IMR-90 (cell line): ENCODE measurements at regions not wholly inside any gene's neighbourhood (a gene's known extent, or its start where the extent isn't known, plus 50 kb on each side); places are given as distances from the start of the nearest gene placed in this dataset.

Experiments
- ATAC-seq: fragments of 200-7000 bp; cut with Tn5 transposase; 2 replicates; pipeline ENCODE4 v1.9.1; 2020; ENCODE audit warnings: low read depth, mild to moderate bottlenecking, moderate library complexity
- BruUV-seq: library from RNA; stranded (reverse); fragments of 400-500 nt; replicated peaks from 2 replicates; lab custom pipeline; 2021; lab: Mats Ljungman, UMichigan
- CTCF ChIA-PET: fragments of 300-600 bp; formaldehyde crosslinking; extraction: SDS; loops from one replicate; lab custom pipeline; 2021; ENCODE audit warnings: antibody characterized with exemption; lab: Yijun Ruan, JAX
- POLR2A ChIA-PET: fragments of 300-600 bp; sonication (Branson Sonifier 250); formaldehyde crosslinking; loops from one replicate; lab custom pipeline; 2022; ENCODE audit warnings: antibody characterized with exemption; ENCODE audit not compliant: unreplicated experiment; lab: Charles Lee
- DNase-seq: peaks from one replicate; pipeline ENCODE4 v3.0.0; 2013
- H2AFZ ChIP-seq: replicated peaks from 2 replicates; pipeline ENCODE3; 2013; ENCODE audit warnings: low read length, mild to moderate bottlenecking; ENCODE audit not compliant: poor library complexity
- H2AK5ac ChIP-seq: 2 replicates; pipeline ENCODE4 v1.6.1; 2013; ENCODE audit warnings: low read depth, low read length, inconsistent platforms
- H2AK9ac ChIP-seq: replicated peaks from 2 replicates; pipeline ENCODE3; 2013; ENCODE audit warnings: mild to moderate bottlenecking, low read depth, low read length, moderate library complexity; ENCODE audit not compliant: poor library complexity
- H2BK120ac ChIP-seq: 2 replicates; pipeline ENCODE4 v1.6.1; 2013; ENCODE audit warnings: low read depth, low read length, inconsistent platforms
- H2BK15ac ChIP-seq: 3 replicates; pipeline ENCODE4 v1.6.1; 2013; ENCODE audit warnings: low read depth, low read length, inconsistent platforms
- H2BK20ac ChIP-seq: 2 replicates; pipeline ENCODE4 v1.6.1; 2013; ENCODE audit warnings: low read depth, mild to moderate bottlenecking, inconsistent platforms, low read length, moderate library complexity
- H2BK5ac ChIP-seq: 2 replicates; pipeline ENCODE4 v1.6.1; 2013; ENCODE audit warnings: mild to moderate bottlenecking, low read depth, low read length, inconsistent platforms; ENCODE audit not compliant: poor library complexity, severe bottlenecking
- H3K14ac ChIP-seq: replicated peaks from 2 replicates; pipeline ENCODE4 v1.6.1; 2013; ENCODE audit warnings: low read depth, low read length, inconsistent platforms
- H3K18ac ChIP-seq: 2 replicates; pipeline ENCODE4 v1.6.1; 2013; ENCODE audit warnings: low read depth, low read length, control low read depth
- H3K23ac ChIP-seq: 2 replicates; pipeline ENCODE4 v1.6.1; 2013; ENCODE audit warnings: low read depth, low read length, inconsistent platforms
- H3K27ac ChIP-seq: 2 replicates; pipeline ENCODE4 v1.5.1; 2013; ENCODE audit warnings: mild to moderate bottlenecking, control low read depth, low read length; ENCODE audit not compliant: insufficient read depth
- H3K27me3 ChIP-seq: 2 replicates; pipeline ENCODE4 v1.6.1; 2013; ENCODE audit warnings: low read length; ENCODE audit not compliant: control insufficient read depth, insufficient read depth
- H3K36me3 ChIP-seq: 2 replicates; pipeline ENCODE4 v1.6.1; 2013; ENCODE audit warnings: low read length, mixed read lengths; ENCODE audit not compliant: control insufficient read depth, insufficient read depth
- H3K4ac ChIP-seq: 2 replicates; pipeline ENCODE4 v1.6.1; 2013; ENCODE audit warnings: low read depth, low read length, inconsistent platforms
- H3K4me1 ChIP-seq: 2 replicates; pipeline ENCODE4 v1.6.1; 2013; ENCODE audit warnings: low read length, mixed read lengths; ENCODE audit not compliant: control insufficient read depth, insufficient read depth
- H3K4me2 ChIP-seq: 2 replicates; pipeline ENCODE4 v1.6.1; 2013; ENCODE audit warnings: low read depth, mild to moderate bottlenecking, control low read depth, low read length, moderate library complexity
- H3K4me3 ChIP-seq: 2 replicates; pipeline ENCODE4 v1.5.1; 2013; ENCODE audit warnings: low read depth, mild to moderate bottlenecking, control low read depth, low read length, moderate library complexity; ENCODE audit not compliant: insufficient read depth
- H3K56ac ChIP-seq: 2 replicates; pipeline ENCODE4 v1.6.1; 2013; ENCODE audit warnings: low read length, inconsistent platforms; ENCODE audit not compliant: insufficient read depth; ENCODE audit errors: extremely low read depth
- H3K79me1 ChIP-seq, 2 experiments: 2 replicates each; pipeline ENCODE4 v1.6.1; 2013; ENCODE audit warnings: low read length in 2 of 2, inconsistent platforms in 1 of 2, low read depth in 1 of 2
- H3K9ac ChIP-seq: 2 replicates; pipeline ENCODE4 v1.6.1; 2013; ENCODE audit warnings: low read depth, low read length, control low read depth
- H3K9me1 ChIP-seq: 2 replicates; pipeline ENCODE4 v1.6.1; 2013; ENCODE audit warnings: low read length, inconsistent platforms; ENCODE audit not compliant: insufficient read depth
- H3K9me3 ChIP-seq: 2 replicates; pipeline ENCODE4 v1.6.1; 2013; ENCODE audit warnings: low read length; ENCODE audit not compliant: control insufficient read depth, insufficient read depth
- H4K20me1 ChIP-seq: 2 replicates; pipeline ENCODE4 v1.6.1; 2013; ENCODE audit warnings: low read length, inconsistent platforms; ENCODE audit not compliant: insufficient read depth
- H4K5ac ChIP-seq: 2 replicates; pipeline ENCODE4 v1.6.1; 2013; ENCODE audit warnings: mild to moderate bottlenecking, low read depth, low read length, control low read depth
- H4K8ac ChIP-seq, 2 experiments: 2 replicates each; pipeline ENCODE4 v1.6.1; 2013; ENCODE audit warnings: low read depth in 2 of 2, low read length in 2 of 2, control low read depth in 1 of 2, inconsistent platforms in 1 of 2
- H4K91ac ChIP-seq: 2 replicates; pipeline ENCODE4 v1.6.1; 2013; ENCODE audit warnings: low read depth, low read length, inconsistent platforms; ENCODE audit not compliant: insufficient read depth
- BHLHE40 ChIP-seq: fragments of 150-350 bp; IDR thresholded peaks from 2 replicates; pipeline ENCODE4 v1.6.1; 2016; ENCODE audit warnings: mild to moderate bottlenecking, low read depth, low read length
- MAZ ChIP-seq: IDR thresholded peaks from 2 replicates; pipeline ENCODE4 v1.6.1; 2012; ENCODE audit warnings: low read depth, mild to moderate bottlenecking, low read length, improper control_type of control experiment, moderate library complexity, borderline replicate concordance
- MXI1 ChIP-seq: IDR thresholded peaks from 2 replicates; pipeline ENCODE4 v1.6.1; 2012; ENCODE audit warnings: low read depth, mild to moderate bottlenecking, low read length, moderate library complexity, borderline replicate concordance
- NFE2L2 ChIP-seq: fragments of 150-350 bp; IDR thresholded peaks from 2 replicates; pipeline ENCODE4 v1.6.1; 2016; ENCODE audit warnings: low read depth, mild to moderate bottlenecking, low read length
- SMC3 ChIP-seq: fragments of 150-350 bp; IDR thresholded peaks from 2 replicates; pipeline ENCODE4 v1.6.1; 2016; ENCODE audit warnings: low read depth, mild to moderate bottlenecking, antibody characterized with exemption, low read length, moderate library complexity
- WGBS, 2 experiments: methylation state at CpG; one replicate each; pipeline versions ENCODE4 v1.1.5 to v1.1.7; 2013; ENCODE audit warnings: missing lambda C conversion rate in 2 of 2; ENCODE audit not compliant: insufficient read length in 1 of 2; ENCODE audit errors: extremely low coverage in 2 of 2; 5-methylcytosine and 5-hydroxymethylcytosine counted together
- dilution Hi-C: fragments of 300-500 bp; cut with HindIII; formaldehyde crosslinking; loops from one replicate; pipeline ENCODE4 v1.14.3; 2018; ENCODE audit warnings: low sequenced_read_pairs; ENCODE audit not compliant: unreplicated experiment
- in situ Hi-C: fragments of 300-500 bp; cut with MboI; formaldehyde crosslinking; loops from 3 replicates; pipeline ENCODE4 v1.14.3; 2019; ENCODE audit warnings: low sequenced_read_pairs, inconsistent platforms, mixed read lengths
- intact Hi-C: fragments of 100-400 bp; cut with micrococcal nuclease; formaldehyde crosslinking; loops from 2 replicates; pipeline ENCODE4 v1.10.0; 2022
- TF ChIP-seq, protein P1 (sequence below): fragments of 150-350 bp; IDR thresholded peaks from 2 replicates; pipeline ENCODE4 v1.6.1; 2016; ENCODE audit warnings: low read depth, mild to moderate bottlenecking, low read length, moderate library complexity, borderline replicate concordance
- TF ChIP-seq, protein P2 (sequence below): conservative IDR thresholded peaks from 2 replicates; pipeline ENCODE4 v1.5.1; 2012; ENCODE audit warnings: mild to moderate bottlenecking, low read depth, low read length, improper control_type of control experiment
- TF ChIP-seq, protein P3 (sequence below): fragments of 150-350 bp; IDR thresholded peaks from 2 replicates; pipeline ENCODE4 v1.6.1; 2017; ENCODE audit warnings: mild to moderate bottlenecking, antibody characterized with exemption, low read length, low read depth

GRCh38 chr13:40024967-40025714 lies 369.7 kb downstream of the COG6 start:
- BruUV-seq, result no TSS peak
- CTCF ChIA-PET, result no interaction called here

More at GRCh38 chr13:40024967-40025714, 369.7 kb downstream of the COG6 start:
- Histone ChIP-seq H3K36me3 (no peaks in the 10 kb centered on the region), H2BK15ac (no peak overlapping the region), H3K27ac (no peak overlapping the region), H3K9me1 (no peaks in the 10 kb centered on the region), H3K79me1 (no peaks in the 10 kb centered on the region), H2BK5ac (no peak overlapping the region), H3K14ac (no peak overlapping the region), H2BK120ac (no peak overlapping the region), H3K4me1 (no peaks in the 10 kb centered on the region), H3K4me2 (no peak overlapping the region), H3K4ac (no peak overlapping the region), H4K20me1 (no peaks in the 10 kb centered on the region), H4K8ac (no peak overlapping the region), H2BK20ac (no peak overlapping the region), H3K4me3 (no peak overlapping the region), H3K18ac (no peak overlapping the region), H3K9ac (no peak overlapping the region), H3K23ac (no peak overlapping the region), H2AFZ (no peak overlapping the region), H2AK5ac (no peak overlapping the region), H3K27me3 (no peaks in the 10 kb centered on the region), H2AK9ac (no peak overlapping the region), H4K5ac (no peak overlapping the region), H4K91ac (no peak overlapping the region), H3K56ac (no peak overlapping the region), H3K9me3 (no peaks in the 10 kb centered on the region)
- ATAC-seq (no peak), DNase-seq (no peak)
- no CpG with 5 or more reads among the region's 4 CpGs for WGBS, 2 experiments
- POLR2A ChIA-PET, result no interaction called here
- in situ Hi-C loops, result no loop called here
- dilution Hi-C loops, result no loop called here
- no peak for TF ChIP-seq BHLHE40
- TF ChIP-seq, protein P1, sequence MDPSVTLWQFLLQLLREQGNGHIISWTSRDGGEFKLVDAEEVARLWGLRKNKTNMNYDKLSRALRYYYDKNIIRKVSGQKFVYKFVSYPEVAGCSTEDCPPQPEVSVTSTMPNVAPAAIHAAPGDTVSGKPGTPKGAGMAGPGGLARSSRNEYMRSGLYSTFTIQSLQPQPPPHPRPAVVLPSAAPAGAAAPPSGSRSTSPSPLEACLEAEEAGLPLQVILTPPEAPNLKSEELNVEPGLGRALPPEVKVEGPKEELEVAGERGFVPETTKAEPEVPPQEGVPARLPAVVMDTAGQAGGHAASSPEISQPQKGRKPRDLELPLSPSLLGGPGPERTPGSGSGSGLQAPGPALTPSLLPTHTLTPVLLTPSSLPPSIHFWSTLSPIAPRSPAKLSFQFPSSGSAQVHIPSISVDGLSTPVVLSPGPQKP, result no peak
- TF ChIP-seq, protein P2, sequence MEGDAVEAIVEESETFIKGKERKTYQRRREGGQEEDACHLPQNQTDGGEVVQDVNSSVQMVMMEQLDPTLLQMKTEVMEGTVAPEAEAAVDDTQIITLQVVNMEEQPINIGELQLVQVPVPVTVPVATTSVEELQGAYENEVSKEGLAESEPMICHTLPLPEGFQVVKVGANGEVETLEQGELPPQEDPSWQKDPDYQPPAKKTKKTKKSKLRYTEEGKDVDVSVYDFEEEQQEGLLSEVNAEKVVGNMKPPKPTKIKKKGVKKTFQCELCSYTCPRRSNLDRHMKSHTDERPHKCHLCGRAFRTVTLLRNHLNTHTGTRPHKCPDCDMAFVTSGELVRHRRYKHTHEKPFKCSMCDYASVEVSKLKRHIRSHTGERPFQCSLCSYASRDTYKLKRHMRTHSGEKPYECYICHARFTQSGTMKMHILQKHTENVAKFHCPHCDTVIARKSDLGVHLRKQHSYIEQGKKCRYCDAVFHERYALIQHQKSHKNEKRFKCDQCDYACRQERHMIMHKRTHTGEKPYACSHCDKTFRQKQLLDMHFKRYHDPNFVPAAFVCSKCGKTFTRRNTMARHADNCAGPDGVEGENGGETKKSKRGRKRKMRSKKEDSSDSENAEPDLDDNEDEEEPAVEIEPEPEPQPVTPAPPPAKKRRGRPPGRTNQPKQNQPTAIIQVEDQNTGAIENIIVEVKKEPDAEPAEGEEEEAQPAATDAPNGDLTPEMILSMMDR, result no peak
- TF ChIP-seq, protein P3, sequence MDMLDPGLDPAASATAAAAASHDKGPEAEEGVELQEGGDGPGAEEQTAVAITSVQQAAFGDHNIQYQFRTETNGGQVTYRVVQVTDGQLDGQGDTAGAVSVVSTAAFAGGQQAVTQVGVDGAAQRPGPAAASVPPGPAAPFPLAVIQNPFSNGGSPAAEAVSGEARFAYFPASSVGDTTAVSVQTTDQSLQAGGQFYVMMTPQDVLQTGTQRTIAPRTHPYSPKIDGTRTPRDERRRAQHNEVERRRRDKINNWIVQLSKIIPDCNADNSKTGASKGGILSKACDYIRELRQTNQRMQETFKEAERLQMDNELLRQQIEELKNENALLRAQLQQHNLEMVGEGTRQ, result no peak
- TF ChIP-seq NFE2L2, result no peak
- no peak for TF ChIP-seq MAZ
- TF ChIP-seq SMC3, result no peak
- TF ChIP-seq MXI1, result no peak
- intact Hi-C loops, result no loop called here
